Prostate gland (tissue), 2 donors: ENCODE measurements at regions not wholly inside any gene's neighbourhood (a gene's known extent, or its start where the extent isn't known, plus 50 kb on each side); places are given as distances from the start of the nearest gene placed in this dataset.

ENCODE experiments used
- POLR2A ChIP-seq: fragments of 450-650 bp; IDR thresholded peaks from one replicate; pipeline ENCODE4 v1.6.1; 2016; ENCODE audit warnings: antibody characterized with exemption, mild to moderate bottlenecking
- POLR2AphosphoS5 ChIP-seq: sonication (generic); formaldehyde crosslinking; IDR thresholded peaks from one replicate; pipeline ENCODE4 v1.6.1; 2017; ENCODE audit warnings: antibody characterized with exemption
- TF ChIP-seq, protein P1 (sequence below), 4 experiments: fragments of 200-600 bp in 2 of 4; fragments of 450-650 bp in 2 of 4; sonication (generic) in 2 of 4; IDR thresholded peaks; 1 replicate in 3 of 4; 2 replicates in 1 of 4; pipeline ENCODE4 v1.5.1; 2016 to 2019; ENCODE audit warnings: antibody characterized with exemption in 4 of 4, mild to moderate bottlenecking in 2 of 4, moderate library complexity in 2 of 4

DNA sequence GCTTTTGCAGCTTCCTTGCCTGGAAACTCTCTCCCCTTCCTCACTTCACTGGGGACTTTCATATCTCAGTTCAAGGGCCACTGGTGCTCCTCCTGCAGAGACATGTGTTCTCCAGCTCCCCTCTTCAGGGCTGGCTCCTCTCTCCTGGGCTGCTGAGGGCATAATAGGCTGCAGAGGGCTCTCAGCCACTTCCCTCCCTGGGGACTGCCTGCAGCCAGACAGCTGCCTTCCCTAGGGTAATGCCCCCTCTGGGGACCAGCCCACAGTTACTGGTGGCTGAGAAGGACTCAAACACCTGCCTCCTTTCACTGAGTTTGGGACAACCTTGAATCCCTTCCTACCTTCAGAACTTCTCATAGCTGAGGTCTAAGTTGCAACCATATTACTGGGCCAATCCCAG, 104.8 kb upstream of the POU3F1 start:
- TF ChIP-seq, protein P1, sequence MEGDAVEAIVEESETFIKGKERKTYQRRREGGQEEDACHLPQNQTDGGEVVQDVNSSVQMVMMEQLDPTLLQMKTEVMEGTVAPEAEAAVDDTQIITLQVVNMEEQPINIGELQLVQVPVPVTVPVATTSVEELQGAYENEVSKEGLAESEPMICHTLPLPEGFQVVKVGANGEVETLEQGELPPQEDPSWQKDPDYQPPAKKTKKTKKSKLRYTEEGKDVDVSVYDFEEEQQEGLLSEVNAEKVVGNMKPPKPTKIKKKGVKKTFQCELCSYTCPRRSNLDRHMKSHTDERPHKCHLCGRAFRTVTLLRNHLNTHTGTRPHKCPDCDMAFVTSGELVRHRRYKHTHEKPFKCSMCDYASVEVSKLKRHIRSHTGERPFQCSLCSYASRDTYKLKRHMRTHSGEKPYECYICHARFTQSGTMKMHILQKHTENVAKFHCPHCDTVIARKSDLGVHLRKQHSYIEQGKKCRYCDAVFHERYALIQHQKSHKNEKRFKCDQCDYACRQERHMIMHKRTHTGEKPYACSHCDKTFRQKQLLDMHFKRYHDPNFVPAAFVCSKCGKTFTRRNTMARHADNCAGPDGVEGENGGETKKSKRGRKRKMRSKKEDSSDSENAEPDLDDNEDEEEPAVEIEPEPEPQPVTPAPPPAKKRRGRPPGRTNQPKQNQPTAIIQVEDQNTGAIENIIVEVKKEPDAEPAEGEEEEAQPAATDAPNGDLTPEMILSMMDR (IDR thresholded peaks at IDR 0.05) = no peak
- TF ChIP-seq POLR2AphosphoS5 (no peak), POLR2A (no peak)
